Ishikawa (cell line): ENCODE measurements at regions not wholly inside any gene's neighbourhood (a gene's known extent, or its start where the extent isn't known, plus 50 kb on each side); places are given as distances from the start of the nearest gene placed in this dataset.

Source experiments
- CEBPB ChIP-seq: IDR thresholded peaks from 2 replicates; pipeline ENCODE4 v1.6.1; 2012
- EP300 ChIP-seq: IDR thresholded peaks from 2 replicates; pipeline ENCODE4 v1.6.1; 2012; ENCODE audit warnings: borderline replicate concordance
- FOXM1 ChIP-seq: IDR thresholded peaks from 2 replicates; pipeline ENCODE4 v1.6.1; 2012; ENCODE audit warnings: low read depth, borderline replicate concordance
- MAX ChIP-seq: IDR thresholded peaks from 2 replicates; pipeline ENCODE4 v1.6.1; 2012
- NFIC ChIP-seq: IDR thresholded peaks from 2 replicates; pipeline ENCODE4 v1.6.1; 2012
- RAD21 ChIP-seq: IDR thresholded peaks from 2 replicates; pipeline ENCODE4 v1.6.1; 2012; ENCODE audit warnings: low read depth
- REST ChIP-seq: IDR thresholded peaks from 2 replicates; pipeline ENCODE4 v1.6.1; 2012; ENCODE audit warnings: low read depth, mild to moderate bottlenecking
- TAF1 ChIP-seq: IDR thresholded peaks from 2 replicates; pipeline ENCODE4 v1.6.1; 2012; ENCODE audit warnings: low read depth, mild to moderate bottlenecking
- TCF12 ChIP-seq: IDR thresholded peaks from 2 replicates; pipeline ENCODE4 v1.6.1; 2012; ENCODE audit warnings: low read depth
- USF1 ChIP-seq: IDR thresholded peaks from 2 replicates; pipeline ENCODE4 v1.6.1; 2012
- YY1 ChIP-seq: IDR thresholded peaks from 2 replicates; pipeline ENCODE4 v1.6.1; 2012; ENCODE audit warnings: low read depth

- TF ChIP-seq USF1 (no peak), EP300 (no peak), RAD21 (no peak), TAF1 (no peak), FOXM1 (no peak), REST (no peak), MAX (no peak), TCF12 (no peak), NFIC (no peak), CEBPB (no peak), YY1 (no peak)
These were observed 124.5 kb upstream of the HSD17B12 start for GRCh38 chr11:43555816-43556611.
